ENCODE measurements at regions not wholly inside any gene's neighbourhood (a gene's known extent, or its start where the extent isn't known, plus 50 kb on each side); places are given as distances from the start of the nearest gene placed in this dataset.
A peak's percentile ranks its signal among the peaks of the same experiment; 100 is the strongest.

GRCh38 chr13:31048521-31048920, 113.2 kb downstream of the HSPH1 start:
- DNase-seq: no peak

- no peak for DNase-seq
These were observed 114.3 kb downstream of the TEX26 start for GRCh38 chr13:31046711-31047279.

GRCh38 chr13:31045286-31046081, 113.0 kb downstream of the TEX26 start:
- peak; percentile 59 for DNase-seq

DNA sequence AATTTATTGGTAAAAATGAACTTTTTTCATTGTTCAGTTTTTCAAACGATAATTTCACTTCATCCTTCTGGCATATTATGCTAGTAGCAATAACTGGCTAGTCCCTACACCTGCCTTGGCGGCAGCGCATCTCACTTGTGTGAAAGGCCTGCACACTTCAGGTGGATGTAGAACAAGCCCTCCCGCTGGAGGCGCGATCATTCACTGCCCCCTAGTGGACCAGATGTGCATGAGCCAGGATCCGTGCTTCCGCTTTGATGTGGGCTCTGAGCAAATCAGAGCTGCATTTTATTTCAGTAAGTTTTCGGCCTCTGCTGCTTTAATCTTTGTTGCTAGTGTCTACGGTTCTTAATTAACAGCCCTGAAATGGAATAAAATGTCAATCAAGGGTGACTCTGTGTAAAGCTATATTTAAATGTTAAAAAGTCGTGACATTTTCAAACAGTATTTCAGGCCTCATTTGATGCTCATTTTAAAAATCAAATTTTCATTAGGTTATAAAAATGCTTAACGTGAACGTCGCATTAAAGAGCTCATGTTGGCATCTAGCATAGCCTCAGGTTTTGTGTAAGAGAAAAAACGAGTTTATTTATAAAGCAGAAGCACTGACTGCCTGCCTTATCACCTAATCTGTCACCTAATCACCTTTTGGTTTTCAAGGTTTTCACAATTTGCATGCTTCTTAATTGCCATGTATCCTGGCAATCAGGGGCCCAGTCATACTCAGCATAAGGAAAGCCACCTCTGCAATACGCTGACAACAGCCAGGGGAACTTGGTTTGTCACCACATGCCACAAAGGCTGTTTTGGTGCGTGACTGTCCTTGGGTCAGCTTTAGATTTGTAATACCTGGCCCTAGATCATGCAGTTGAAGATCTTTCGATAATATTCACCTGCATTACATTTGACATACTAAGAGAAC, 112.2 kb downstream of the TEX26 start:
- peak; percentile 85 for DNase-seq

GRCh38 chr13:31043957-31044356, 111.5 kb downstream of the TEX26 start:
- no peak for DNase-seq

DNA sequence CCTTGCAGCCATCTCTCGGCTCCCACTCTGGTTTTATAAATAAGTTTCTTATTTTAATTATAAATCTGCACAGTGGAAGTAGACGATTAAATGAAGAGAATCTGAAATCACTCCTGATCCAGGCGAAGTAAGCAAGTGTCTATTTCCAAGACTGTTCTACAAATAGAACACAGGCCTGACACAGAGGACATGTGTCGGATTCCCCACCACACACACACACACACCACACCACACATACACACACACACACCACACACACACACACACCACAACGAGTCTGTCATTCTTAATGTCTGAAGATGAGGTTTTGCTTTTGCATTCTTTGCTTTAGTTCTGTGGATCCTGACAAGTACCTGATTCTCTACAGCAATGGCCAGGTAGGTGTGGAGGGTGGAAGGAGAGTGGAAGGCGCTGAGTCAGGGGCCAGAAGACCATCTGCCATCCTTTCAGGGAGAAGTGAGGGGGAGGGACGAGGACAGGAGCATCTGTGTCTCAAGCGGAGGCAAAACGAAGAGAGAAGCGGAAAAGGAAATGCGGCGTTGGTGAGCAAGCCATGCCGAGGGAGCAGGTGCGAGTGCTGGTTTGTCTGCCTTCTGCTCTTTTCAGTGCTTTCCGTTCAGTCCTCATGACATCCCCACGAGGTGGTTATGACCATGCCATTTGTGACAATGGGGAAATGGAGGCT, 110.2 kb downstream of the TEX26 start:
- DNase-seq: no peak

GRCh38 chr13:31042049-31042448, 109.6 kb downstream of the TEX26 start:
- DNase-seq: no peak

- peak; percentile 32 for DNase-seq
These were observed 106.5 kb downstream of the TEX26 start for GRCh38 chr13:31038834-31039552.

GRCh38 chr13:31037874-31038500, 105.5 kb downstream of the TEX26 start:
- no peak for DNase-seq

- DNase-seq: no peak
These were observed 104.6 kb downstream of the TEX26 start for GRCh38 chr13:31036731-31037695.

DNA sequence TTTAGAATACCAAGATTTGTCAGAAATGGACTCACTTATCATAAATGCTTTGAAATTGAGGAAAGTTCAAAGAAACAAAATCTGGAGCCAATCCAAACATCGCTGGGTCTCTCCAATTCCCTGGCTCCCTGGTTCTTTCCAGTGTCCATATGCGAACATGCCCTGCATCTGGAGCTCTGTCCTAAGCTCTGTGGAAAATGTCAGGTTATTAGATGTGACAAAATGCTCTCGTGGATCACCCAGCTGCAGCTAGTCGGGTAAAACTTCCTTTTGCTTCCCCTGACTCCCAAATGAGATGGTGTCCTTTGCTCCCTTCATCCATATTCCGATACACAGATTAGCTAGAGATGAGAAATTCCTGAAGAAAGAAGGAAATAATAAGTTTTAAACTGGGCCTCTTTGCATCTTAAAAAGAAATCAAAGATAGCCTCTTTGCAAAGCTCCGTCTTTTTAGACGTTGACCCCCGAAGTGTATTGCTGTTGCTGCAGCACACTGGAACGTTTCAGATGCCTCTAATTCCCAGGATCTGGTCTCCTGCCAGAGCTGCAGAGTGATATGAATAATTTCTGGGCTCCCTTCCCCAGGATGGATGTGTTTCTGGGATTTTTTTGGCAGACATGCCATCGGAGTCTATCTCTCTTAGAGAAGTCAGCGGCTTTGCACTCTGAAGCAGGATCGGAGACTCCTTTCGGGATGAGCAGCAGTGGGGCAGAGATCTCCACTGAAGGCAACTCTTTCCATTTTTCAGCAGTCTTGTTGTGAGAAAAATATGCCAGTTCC, 102.9 kb downstream of the TEX26 start:
- DNase-seq: no peak

DNA sequence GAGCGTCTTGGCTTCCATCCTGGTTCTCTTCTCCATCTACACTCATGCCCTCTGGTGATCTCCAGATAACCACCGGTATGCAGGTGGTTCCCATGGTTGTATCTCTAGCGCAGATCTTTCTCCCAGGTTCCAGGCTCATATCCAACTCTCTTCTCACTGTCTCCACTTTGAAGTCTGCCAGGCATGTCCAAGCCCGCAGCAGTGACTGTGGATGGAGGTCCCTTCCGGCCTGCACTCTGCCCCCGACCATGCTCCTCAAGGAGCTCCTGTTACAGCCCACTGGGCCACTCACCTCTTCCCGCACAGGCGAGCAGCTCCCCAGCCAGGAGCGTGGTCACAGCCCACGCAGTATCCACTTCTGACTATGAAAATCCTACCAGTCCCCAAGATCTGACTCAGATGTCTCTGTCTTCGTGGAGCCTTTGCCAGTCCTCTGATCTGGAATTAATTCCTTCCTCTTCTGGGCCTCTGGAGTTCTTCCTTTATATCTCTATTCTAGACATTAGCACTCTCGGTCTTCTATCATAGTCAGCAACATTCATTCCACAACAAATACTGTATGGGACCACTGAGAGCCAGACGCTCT, 100.2 kb downstream of the TEX26 start:
- DNase-seq: no peak

DNA sequence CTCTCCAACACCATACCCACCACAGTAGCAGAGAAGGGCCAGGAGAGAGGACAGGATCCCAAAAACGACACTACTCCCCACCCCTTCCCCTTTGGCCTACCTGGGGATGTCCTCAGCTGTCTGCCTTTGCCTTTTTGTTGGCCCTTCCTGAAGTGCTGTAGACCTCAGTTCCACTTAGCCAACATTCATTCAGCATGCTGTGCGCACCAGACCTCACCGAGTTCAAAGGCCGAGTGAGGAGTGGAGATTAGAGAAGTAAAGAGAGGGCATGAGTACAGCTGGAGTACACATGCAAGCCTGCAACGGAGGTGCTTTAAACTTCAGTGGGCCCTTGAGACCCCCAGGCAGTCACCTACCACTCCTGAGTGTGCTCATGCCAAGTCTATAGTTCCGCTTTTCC, 99.0 kb downstream of the TEX26 start:
- DNase-seq: no peak

DNA sequence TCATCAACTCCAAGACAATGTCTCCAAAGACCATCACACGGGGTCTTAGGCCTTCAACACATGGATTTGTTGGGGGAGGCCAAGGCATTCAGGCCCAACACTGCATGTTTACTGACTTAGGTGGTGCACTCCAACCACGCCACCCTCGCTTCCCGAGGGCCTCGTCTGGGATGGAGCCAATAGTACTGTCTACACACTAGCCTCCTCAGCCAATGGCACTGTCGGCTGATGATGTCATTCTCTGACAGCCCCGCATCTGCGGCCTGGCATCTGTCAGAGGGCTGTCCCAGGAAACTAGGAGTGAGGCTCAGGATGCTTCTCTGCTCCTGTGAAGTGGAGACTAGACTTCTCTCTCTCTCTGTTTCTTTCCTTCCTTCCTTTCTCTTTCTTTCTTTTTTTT, 96.6 kb downstream of the TEX26 start:
- DNase-seq: no peak

- no peak for DNase-seq
These were observed 94.7 kb downstream of the TEX26 start for GRCh38 chr13:31027136-31027535.
